Gastroesophageal sphincter (tissue), 4 donors: ENCODE measurements at regions not wholly inside any gene's neighbourhood (a gene's known extent, or its start where the extent isn't known, plus 50 kb on each side); places are given as distances from the start of the nearest gene placed in this dataset.

Source experiments
- ATAC-seq: fragments of 150-250 bp; one replicate; pipeline ENCODE4 v1.9.1; 2016; ENCODE audit warnings: mild to moderate bottlenecking, moderate library complexity
- H3K27ac ChIP-seq, 4 donors: fragments of 200-600 bp; sonication (generic) in 3 of 4; 1 replicate in 3 of 4; 2 replicates in 1 of 4; pipeline ENCODE4 v1.5.1; 2016 to 2019
- H3K27me3 ChIP-seq: fragments of 200-600 bp; sonication (generic); one replicate; pipeline ENCODE4 v1.5.1; 2019
- H3K36me3 ChIP-seq, 2 donors: fragments of 200-600 bp; sonication (generic); one replicate each; pipeline ENCODE4 v1.5.1; 2019; ENCODE audit warnings: control low read depth in 1 of 2
- H3K4me1 ChIP-seq, 3 donors: fragments of 200-600 bp; sonication (generic); 1 replicate in 2 of 3; 2 replicates in 1 of 3; pipeline ENCODE4 v1.5.1; 2016 to 2019; ENCODE audit warnings: control low read depth in 2 of 3
- H3K4me3 ChIP-seq, 2 donors: fragments of 200-600 bp; sonication (generic); one replicate each; pipeline ENCODE4 v1.5.1; 2019; ENCODE audit warnings: mild to moderate bottlenecking in 1 of 2, moderate library complexity in 1 of 2
- H3K9me3 ChIP-seq, 3 donors: fragments of 200-600 bp; sonication (generic); one replicate each; pipeline ENCODE4 v1.5.1; 2017 to 2019; ENCODE audit warnings: control low read depth in 2 of 3
- EP300 ChIP-seq: sonication (generic); formaldehyde crosslinking; IDR thresholded peaks from one replicate; pipeline ENCODE4 v1.6.1; 2017; ENCODE audit warnings: antibody characterized with exemption, mild to moderate bottlenecking
- POLR2A ChIP-seq, 2 donors: fragments of 450-650 bp; IDR thresholded peaks; one replicate each; pipeline ENCODE4 v1.6.1; 2017; ENCODE audit warnings: antibody characterized with exemption in 2 of 2, mild to moderate bottlenecking in 2 of 2, moderate library complexity in 1 of 2
- POLR2AphosphoS5 ChIP-seq: sonication (generic); formaldehyde crosslinking; IDR thresholded peaks from one replicate; pipeline ENCODE4 v1.6.1; 2017; ENCODE audit warnings: antibody characterized with exemption
- WGBS, 2 donors: methylation state at CpG; one replicate each; pipeline ENCODE4 v1.1.5; 2018; ENCODE audit warnings: low coverage in 1 of 2; 5-methylcytosine and 5-hydroxymethylcytosine counted together
- TF ChIP-seq, protein P1 (sequence below), 4 experiments: fragments of 200-600 bp in 2 of 4; fragments of 450-650 bp in 2 of 4; sonication (generic) in 1 of 4; IDR thresholded peaks; one replicate each; pipeline ENCODE4 v1.5.1; 2017 to 2019; ENCODE audit warnings: antibody characterized with exemption in 4 of 4, mild to moderate bottlenecking in 2 of 4, moderate library complexity in 2 of 4

- no peak for ATAC-seq
- Histone ChIP-seq H3K27me3 (no peaks in the 10 kb centered on the region), H3K9me3 (no peaks in the 10 kb centered on the region), H3K4me3 (no peak overlapping the region), H3K36me3 (no peaks in the 10 kb centered on the region), H3K4me1 (peaks cover 7 to 58% (median 23%) of the 10 kb centered on the region in 3 donors), H3K27ac (peak overlapping the region; percentile 65 to 79 (median 74))
- WGBS, 2 donors, result 0 to 36% methylated on average over 2 to 4 of the region's 5 CpGs
- TF ChIP-seq EP300 (no peak), POLR2A (IDR thresholded peaks at IDR 0.05) (no peak), POLR2AphosphoS5 (no peak)
- TF ChIP-seq, protein P1, sequence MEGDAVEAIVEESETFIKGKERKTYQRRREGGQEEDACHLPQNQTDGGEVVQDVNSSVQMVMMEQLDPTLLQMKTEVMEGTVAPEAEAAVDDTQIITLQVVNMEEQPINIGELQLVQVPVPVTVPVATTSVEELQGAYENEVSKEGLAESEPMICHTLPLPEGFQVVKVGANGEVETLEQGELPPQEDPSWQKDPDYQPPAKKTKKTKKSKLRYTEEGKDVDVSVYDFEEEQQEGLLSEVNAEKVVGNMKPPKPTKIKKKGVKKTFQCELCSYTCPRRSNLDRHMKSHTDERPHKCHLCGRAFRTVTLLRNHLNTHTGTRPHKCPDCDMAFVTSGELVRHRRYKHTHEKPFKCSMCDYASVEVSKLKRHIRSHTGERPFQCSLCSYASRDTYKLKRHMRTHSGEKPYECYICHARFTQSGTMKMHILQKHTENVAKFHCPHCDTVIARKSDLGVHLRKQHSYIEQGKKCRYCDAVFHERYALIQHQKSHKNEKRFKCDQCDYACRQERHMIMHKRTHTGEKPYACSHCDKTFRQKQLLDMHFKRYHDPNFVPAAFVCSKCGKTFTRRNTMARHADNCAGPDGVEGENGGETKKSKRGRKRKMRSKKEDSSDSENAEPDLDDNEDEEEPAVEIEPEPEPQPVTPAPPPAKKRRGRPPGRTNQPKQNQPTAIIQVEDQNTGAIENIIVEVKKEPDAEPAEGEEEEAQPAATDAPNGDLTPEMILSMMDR (IDR thresholded peaks at IDR 0.05), result no peak
Measured at GRCh38 chr3:64354956-64355355, 129.7 kb upstream of the PRICKLE2 start.

DNA sequence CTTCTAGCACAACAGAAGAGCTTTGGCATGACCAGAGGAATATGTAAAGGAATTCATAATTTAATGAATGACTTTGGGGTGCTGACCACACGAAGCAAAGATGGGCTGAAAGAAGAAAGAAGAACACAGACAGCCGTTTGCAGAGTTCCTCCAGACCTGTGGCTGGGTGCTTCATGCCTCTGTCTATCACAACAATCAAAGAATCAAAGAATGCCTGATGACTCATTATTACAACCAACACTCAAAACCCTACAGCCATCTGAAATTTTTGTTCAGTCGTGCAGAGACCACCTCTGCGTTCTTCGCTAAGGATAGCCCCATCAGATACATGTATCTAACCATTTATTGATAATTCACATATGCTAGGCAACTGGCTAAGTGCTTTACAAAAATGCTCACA lies 129.0 kb upstream of the PRICKLE2 start:
- 73 to 79% methylated on average over 5 of the region's 5 CpGs for WGBS, 2 donors
- ATAC-seq, result no peak
- TF ChIP-seq, protein P1 (IDR thresholded peaks at IDR 0.05), result no peak
- TF ChIP-seq POLR2A (IDR thresholded peaks at IDR 0.05) (no peak), POLR2AphosphoS5 (no peak), EP300 (no peak)
- no peaks in the 10 kb centered on the region for H3K36me3 ChIP-seq
- H3K27ac ChIP-seq, result peak overlapping the region in 3 of 4 donors; percentile 65 to 77 (median 71)
- no peaks in the 10 kb centered on the region for H3K9me3 ChIP-seq
- no peak overlapping the region for H3K4me3 ChIP-seq
- H3K4me1 ChIP-seq, result peaks cover 10 to 64% (median 23%) of the 10 kb centered on the region in 3 donors
- no peaks in the 10 kb centered on the region for H3K27me3 ChIP-seq

DNA sequence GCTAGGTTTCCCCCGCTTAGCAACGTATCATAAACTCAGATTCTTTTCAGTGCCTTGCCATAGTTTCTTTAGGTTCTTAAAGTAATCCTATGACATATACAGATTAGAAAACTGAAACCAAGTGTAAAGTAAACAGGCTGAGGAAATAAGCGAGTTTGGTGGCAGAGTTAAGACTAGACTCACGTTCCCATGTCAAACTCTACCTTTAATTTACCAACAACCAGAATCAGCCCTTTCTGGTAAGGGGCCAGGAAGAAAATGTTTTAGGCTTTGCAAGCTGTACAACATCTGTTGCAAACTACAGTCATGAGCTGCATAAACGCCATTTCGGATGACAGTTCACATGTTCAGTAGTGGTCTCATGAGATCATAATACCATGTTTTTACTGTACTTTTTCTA lies 128.0 kb upstream of the PRICKLE2 start:
- H3K27me3 ChIP-seq, result no peaks in the 10 kb centered on the region
- ATAC-seq, result no peak
- H3K4me1 ChIP-seq, result peaks cover 13 to 74% (median 23%) of the 10 kb centered on the region in 3 donors
- H3K27ac ChIP-seq, result peak overlapping the region; percentile 50 to 83 (median 68)
- no peaks in the 10 kb centered on the region for H3K36me3 ChIP-seq
- no peak for TF ChIP-seq POLR2A (IDR thresholded peaks at IDR 0.05)
- no peak for TF ChIP-seq EP300
- peak; percentile 32 for TF ChIP-seq POLR2AphosphoS5
- TF ChIP-seq, protein P1 (IDR thresholded peaks at IDR 0.05), result no peak
- WGBS, 2 donors, result 32 to 41% methylated on average over 6 of the region's 6 CpGs
- no peaks in the 10 kb centered on the region for H3K9me3 ChIP-seq
- H3K4me3 ChIP-seq, result no peak overlapping the region

GRCh38 chr3:64352639-64352992 lies 127.3 kb upstream of the PRICKLE2 start:
- no peaks in the 10 kb centered on the region for H3K36me3 ChIP-seq
- WGBS, 2 donors, result 9 to 21% methylated on average over 1 of the region's 1 CpG
- H3K4me1 ChIP-seq, result peaks cover 13 to 80% (median 23%) of the 10 kb centered on the region in 3 donors
- peak; percentile 32 for ATAC-seq
- no peaks in the 10 kb centered on the region for H3K9me3 ChIP-seq
- no peak for TF ChIP-seq EP300
- TF ChIP-seq, protein P1 (IDR thresholded peaks at IDR 0.05), result no peak
- no peak for TF ChIP-seq POLR2AphosphoS5
- no peak for TF ChIP-seq POLR2A (IDR thresholded peaks at IDR 0.05)
- H3K27me3 ChIP-seq, result no peaks in the 10 kb centered on the region
- H3K27ac ChIP-seq, result peak overlapping the region; percentile 73 to 83 (median 80)
- no peak overlapping the region for H3K4me3 ChIP-seq
